ENCODE measurements at regions not wholly inside any gene's neighbourhood (a gene's known extent, or its start where the extent isn't known, plus 50 kb on each side); places are given as distances from the start of the nearest gene placed in this dataset.
A peak's percentile ranks its signal among the peaks of the same experiment; 100 is the strongest.

- TF ChIP-seq EP400 (IDR thresholded peaks at IDR 0.05) (peak; percentile 62), MYC (IDR thresholded peaks at IDR 0.05; ENCODE audit: low read depth, low read length) (peak; percentile 93), MYC (CRISPR knock-in tag; IDR thresholded peaks at IDR 0.05; ENCODE audit: borderline replicate concordance, low read depth) (no peak), NEUROD1 (IDR thresholded peaks at IDR 0.05; ENCODE audit: borderline replicate concordance, low read depth, low read length, partially characterized antibody) (peak; percentile 80), DPF2 (IDR thresholded peaks at IDR 0.05) (peak; percentile 98), NR4A1 (CRISPR knock-in tag; IDR thresholded peaks at IDR 0.05) (no peak), NR4A1 (tag; IDR thresholded peaks at IDR 0.05) (peak; percentile 78; the same call in 1 of the 2 replicates), VEZF1 (CRISPR knock-in tag; IDR thresholded peaks at IDR 0.05) (peak; percentile 68), STAT5A (IDR thresholded peaks at IDR 0.05; ENCODE audit: borderline replicate concordance, low read length) (peak; percentile 80), ZNF551 (CRISPR knock-in tag; IDR thresholded peaks at IDR 0.05) (no peak), EGR1 (conservative IDR thresholded peaks at IDR 0.05) (peak; percentile 13; the same call in 1 of the 2 replicates), ZC3H8 (IDR thresholded peaks at IDR 0.05) (no peak), TEAD4 (IDR thresholded peaks at IDR 0.05; ENCODE audit: low read length) (peak; percentile 95), TEAD4 (CRISPR knock-in tag; IDR thresholded peaks at IDR 0.05; ENCODE audit: borderline replicate concordance) (no peak), BRD9 (IDR thresholded peaks at IDR 0.05; ENCODE audit: low read depth, partially characterized antibody) (no peak), RAD21 (CRISPR knock-in tag; conservative IDR thresholded peaks at IDR 0.05 in 1 of 2, IDR thresholded peaks at IDR 0.05 in 1 of 2) (peak in 1 of 2 experiments; percentile 21; a peak in 3 of 4 replicates), KLF6 (CRISPR knock-in tag; IDR thresholded peaks at IDR 0.05; ENCODE audit: borderline replicate concordance) (peak; percentile 9; the same call in 1 of the 2 replicates), TBL1XR1 (IDR thresholded peaks at IDR 0.05; ENCODE audit: low read length in 2 of 2) (peak in 1 of 2 experiments; percentile 35; a peak in 2 of 4 replicates), BHLHE40 (IDR thresholded peaks at IDR 0.05; ENCODE audit: low read length) (peak; percentile 92), KHSRP (IDR thresholded peaks at IDR 0.05) (peak; percentile 38; the same call in 1 of the 2 replicates), ZNF134 (CRISPR knock-in tag; conservative IDR thresholded peaks at IDR 0.05) (0 out of 2 replicates have a peak, but pooled peaks have one; percentile 7), ELF2 (CRISPR knock-in tag; IDR thresholded peaks at IDR 0.05) (0 out of 2 replicates have a peak, but pooled peaks have one; percentile 44), NFIC (IDR thresholded peaks at IDR 0.05) (peak; percentile 88), SMARCA4 (IDR thresholded peaks at IDR 0.05) (peak; percentile 97), PREB (CRISPR knock-in tag; IDR thresholded peaks at IDR 0.05) (0 out of 2 replicates have a peak, but pooled peaks have one; percentile 20), CREB1 (IDR thresholded peaks at IDR 0.05) (no peak), CREB1 (CRISPR knock-in tag; IDR thresholded peaks at IDR 0.05) (peak; percentile 57; the same call in 1 of the 2 replicates), MEF2D (tag; conservative IDR thresholded peaks at IDR 0.05; ENCODE audit: low read depth) (peak; percentile 58; the same call in 1 of the 2 replicates), MTA2 (IDR thresholded peaks at IDR 0.05; ENCODE audit: low read depth) (peak; percentile 97), TRIM24 (IDR thresholded peaks at IDR 0.05) (peak; percentile 93 to 95), RAD51 (IDR thresholded peaks at IDR 0.05; ENCODE audit: borderline replicate concordance, low read depth) (peak; percentile 40; the same call in 1 of the 2 replicates)
Observed at GRCh38 chr6:40715570-40716403, 128.6 kb upstream of the LRFN2 start (continued).
